Stomach (tissue), 8 donors: ENCODE measurements at regions not wholly inside any gene's neighbourhood (a gene's known extent, or its start where the extent isn't known, plus 50 kb on each side); places are given as distances from the start of the nearest gene placed in this dataset.

Experiments used
- DNase-seq, 2 donors: peaks; one replicate each; pipeline versions ENCODE4 v3.0.0 to v3.0.0-alpha.2; 2013 to 2019
- H3K27ac ChIP-seq, 5 donors: fragments of 200-600 bp in 4 of 5; sonication (generic) in 4 of 5; one replicate each; pipeline ENCODE4 v1.5.1; 2013 to 2019; ENCODE audit warnings: mild to moderate bottlenecking in 1 of 5, moderate library complexity in 1 of 5
- H3K27me3 ChIP-seq, 3 donors: fragments of 200-600 bp; sonication (generic); one replicate each; pipeline ENCODE4 v1.5.1; 2017 to 2019; ENCODE audit warnings: mixed run types in 1 of 3
- H3K36me3 ChIP-seq, 4 donors: fragments of 200-600 bp; sonication (generic); 1 replicate in 3 of 4; 2 replicates in 1 of 4; pipeline ENCODE4 v1.5.1; 2016 to 2019
- H3K4me1 ChIP-seq, 4 donors: fragments of 200-600 bp; sonication (generic); one replicate each; pipeline ENCODE4 v1.5.1; 2016 to 2019
- H3K4me3 ChIP-seq, 4 donors: fragments of 200-600 bp; sonication (generic) in 3 of 4; one replicate each; pipeline ENCODE4 v1.5.1; 2016 to 2019; ENCODE audit warnings: mild to moderate bottlenecking in 1 of 4
- H3K9me3 ChIP-seq, 4 donors: fragments of 200-600 bp; sonication (generic); one replicate each; pipeline ENCODE4 v1.5.1; 2016 to 2019
- CTCF ChIP-seq, 7 experiments: fragments of 450-650 bp in 4 of 7; fragments of 200-600 bp in 3 of 7; sonication (generic) in 3 of 7; IDR thresholded peaks; one replicate each; pipeline ENCODE4 v1.5.1; 2016 to 2019; ENCODE audit warnings: antibody characterized with exemption in 7 of 7, control low read depth in 2 of 7, mild to moderate bottlenecking in 1 of 7
- EP300 ChIP-seq: sonication (generic); formaldehyde crosslinking; IDR thresholded peaks from one replicate; pipeline ENCODE4 v1.6.1; 2017; ENCODE audit warnings: antibody characterized with exemption
- POLR2A ChIP-seq, 4 donors: fragments of 450-650 bp; IDR thresholded peaks; one replicate each; pipeline ENCODE4 v1.6.1; 2016; ENCODE audit warnings: antibody characterized with exemption in 4 of 4, control low read depth in 2 of 4, mild to moderate bottlenecking in 1 of 4, moderate library complexity in 1 of 4
- POLR2AphosphoS5 ChIP-seq, 3 donors: sonication (generic); formaldehyde crosslinking; IDR thresholded peaks; one replicate each; pipeline ENCODE4 v1.6.1; 2016; ENCODE audit warnings: antibody characterized with exemption in 3 of 3
- WGBS, 5 donors: extraction: QIAGEN DNeasy Blood & Tissue Kit in 3 of 5; methylation state at CpG; one replicate each; pipeline versions ENCODE4 v1.1.5 to v1.1.7; 2013 to 2018; 5-methylcytosine and 5-hydroxymethylcytosine counted together
- intact Hi-C: fragments of 100-400 bp; cut with DNase I; formaldehyde crosslinking; loops from one replicate; pipeline ENCODE4 v1.15.1; 2023; ENCODE audit warnings: low total_unique reads
- donor health status: healthy with polysubstance abuse.
- donor health status: Bipolar disorder and iron deficiency.
- donor health status: healthy.

GRCh38 chr13:34026308-34026707, 208.4 kb downstream of the RFC3 start:
- Histone ChIP-seq H3K4me3 (no peak overlapping the region), H3K36me3 (no peaks in the 10 kb centered on the region), H3K27ac (no peak overlapping the region), H3K9me3 (peaks cover 0 to 19% (median 13%) of the 10 kb centered on the region in 4 donors), H3K27me3 (no peaks in the 10 kb centered on the region), H3K4me1 (no peaks in the 10 kb centered on the region)
- intact Hi-C loops = no loop called here
- DNase-seq = no peak
- TF ChIP-seq POLR2A (IDR thresholded peaks at IDR 0.05) = no peak
- TF ChIP-seq POLR2AphosphoS5 (IDR thresholded peaks at IDR 0.05) = no peak
- TF ChIP-seq EP300 = no peak
- no peak for TF ChIP-seq CTCF (IDR thresholded peaks at IDR 0.05)

- DNase-seq = no peak
- 83 to 90% (median 89%) methylated on average over 5 of the region's 5 CpGs for WGBS, 5 donors
Observed at GRCh38 chr13:34028496-34029442, 210.8 kb downstream of the RFC3 start.

GRCh38 chr13:34030782-34031181, 212.8 kb downstream of the RFC3 start:
- no peak for TF ChIP-seq EP300
- intact Hi-C loops = no loop called here
- DNase-seq = no peak
- Histone ChIP-seq H3K4me3 (no peak overlapping the region), H3K4me1 (no peaks in the 10 kb centered on the region), H3K27ac (no peak overlapping the region), H3K36me3 (no peaks in the 10 kb centered on the region), H3K9me3 (peaks cover 0 to 8% (median 7%) of the 10 kb centered on the region in 4 donors), H3K27me3 (no peaks in the 10 kb centered on the region)

More at GRCh38 chr13:34028496-34029442, 210.8 kb downstream of the RFC3 start:
- Histone ChIP-seq H3K27me3 (no peaks in the 10 kb centered on the region), H3K4me3 (no peak overlapping the region), H3K27ac (no peak overlapping the region), H3K9me3 (peaks cover 0 to 8% (median 7%) of the 10 kb centered on the region in 4 donors), H3K36me3 (no peaks in the 10 kb centered on the region), H3K4me1 (no peaks in the 10 kb centered on the region)
- intact Hi-C loops = no loop called here
- TF ChIP-seq EP300 (no peak), POLR2A (IDR thresholded peaks at IDR 0.05) (no peak), POLR2AphosphoS5 (IDR thresholded peaks at IDR 0.05) (no peak), CTCF (IDR thresholded peaks at IDR 0.05) (no peak)

GRCh38 chr13:34031610-34032009, 213.7 kb downstream of the RFC3 start:
- Histone ChIP-seq H3K27ac (no peak overlapping the region), H3K36me3 (no peaks in the 10 kb centered on the region), H3K27me3 (no peaks in the 10 kb centered on the region), H3K4me3 (no peak overlapping the region), H3K9me3 (peaks cover 0 to 8% (median 7%) of the 10 kb centered on the region in 4 donors), H3K4me1 (no peaks in the 10 kb centered on the region)
- intact Hi-C loops = no loop called here
- no peak for DNase-seq
- WGBS, 5 donors = 54 to 80% (median 73%) methylated on average over 4 of the region's 4 CpGs
- TF ChIP-seq EP300 (no peak), POLR2AphosphoS5 (IDR thresholded peaks at IDR 0.05) (no peak), CTCF (IDR thresholded peaks at IDR 0.05) (no peak), POLR2A (IDR thresholded peaks at IDR 0.05) (no peak)

GRCh38 chr13:34034411-34034810, 216.5 kb downstream of the RFC3 start:
- Histone ChIP-seq H3K4me1 (no peaks in the 10 kb centered on the region), H3K9me3 (peaks cover 0 to under 1% (median 0%) of the 10 kb centered on the region in 4 donors), H3K4me3 (no peak overlapping the region), H3K27me3 (no peaks in the 10 kb centered on the region), H3K27ac (no peak overlapping the region), H3K36me3 (no peaks in the 10 kb centered on the region)
- intact Hi-C loops = no loop called here
- WGBS, 5 donors = 85 to 95% (median 91%) methylated on average over 5 of the region's 5 CpGs
- TF ChIP-seq POLR2AphosphoS5 (IDR thresholded peaks at IDR 0.05) = no peak
- no peak for TF ChIP-seq CTCF (IDR thresholded peaks at IDR 0.05)
- TF ChIP-seq POLR2A (IDR thresholded peaks at IDR 0.05) = no peak
- TF ChIP-seq EP300 = no peak
- DNase-seq = no peak
